ENCODE measurements at regions not wholly inside any gene's neighbourhood (a gene's known extent, or its start where the extent isn't known, plus 50 kb on each side); places are given as distances from the start of the nearest gene placed in this dataset.
"Not testable (repeated sequence)": the region's sequence is repeated elsewhere in the genome, so short reads cannot be mapped to it uniquely, and the experiment has no call there.

- TF ChIP-seq, protein P1, sequence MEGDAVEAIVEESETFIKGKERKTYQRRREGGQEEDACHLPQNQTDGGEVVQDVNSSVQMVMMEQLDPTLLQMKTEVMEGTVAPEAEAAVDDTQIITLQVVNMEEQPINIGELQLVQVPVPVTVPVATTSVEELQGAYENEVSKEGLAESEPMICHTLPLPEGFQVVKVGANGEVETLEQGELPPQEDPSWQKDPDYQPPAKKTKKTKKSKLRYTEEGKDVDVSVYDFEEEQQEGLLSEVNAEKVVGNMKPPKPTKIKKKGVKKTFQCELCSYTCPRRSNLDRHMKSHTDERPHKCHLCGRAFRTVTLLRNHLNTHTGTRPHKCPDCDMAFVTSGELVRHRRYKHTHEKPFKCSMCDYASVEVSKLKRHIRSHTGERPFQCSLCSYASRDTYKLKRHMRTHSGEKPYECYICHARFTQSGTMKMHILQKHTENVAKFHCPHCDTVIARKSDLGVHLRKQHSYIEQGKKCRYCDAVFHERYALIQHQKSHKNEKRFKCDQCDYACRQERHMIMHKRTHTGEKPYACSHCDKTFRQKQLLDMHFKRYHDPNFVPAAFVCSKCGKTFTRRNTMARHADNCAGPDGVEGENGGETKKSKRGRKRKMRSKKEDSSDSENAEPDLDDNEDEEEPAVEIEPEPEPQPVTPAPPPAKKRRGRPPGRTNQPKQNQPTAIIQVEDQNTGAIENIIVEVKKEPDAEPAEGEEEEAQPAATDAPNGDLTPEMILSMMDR (IDR thresholded peaks at IDR 0.05; ENCODE audit: partially characterized antibody, unreplicated experiment) = no peak
- Mint-ChIP-seq H3K4me1 (ENCODE audit: low read depth, unreplicated experiment) (no peaks in the 10 kb centered on the region), H3K4me3 (ENCODE audit: unreplicated experiment) (no peak overlapping the region), H3K36me3 (ENCODE audit: unreplicated experiment) (no peaks in the 10 kb centered on the region), H3K9me3 (ENCODE audit: unreplicated experiment) (peaks cover 12% of the 10 kb centered on the region), H3K27ac (ENCODE audit: unreplicated experiment) (no peak overlapping the region), H3K27me3 (ENCODE audit: unreplicated experiment) (peaks cover 3% of the 10 kb centered on the region)
- DNase-seq = no peak
These were observed 120.1 kb downstream of the ALG10 start for GRCh38 chr12:34142430-34142829.

- H3K27ac Mint-ChIP-seq (ENCODE audit: unreplicated experiment) = no peak overlapping the region
- no peaks in the 10 kb centered on the region for H3K4me1 Mint-ChIP-seq (ENCODE audit: low read depth, unreplicated experiment)
- no peak overlapping the region for H3K4me3 Mint-ChIP-seq (ENCODE audit: unreplicated experiment)
- peaks cover 3% of the 10 kb centered on the region for H3K27me3 Mint-ChIP-seq (ENCODE audit: unreplicated experiment)
- H3K36me3 Mint-ChIP-seq (ENCODE audit: unreplicated experiment) = no peaks in the 10 kb centered on the region
- TF ChIP-seq, protein P1 (IDR thresholded peaks at IDR 0.05; ENCODE audit: partially characterized antibody, unreplicated experiment) = no peak
- peaks cover 3% of the 10 kb centered on the region for H3K9me3 Mint-ChIP-seq (ENCODE audit: unreplicated experiment)
- no peak for DNase-seq
These were observed 128.7 kb downstream of the ALG10 start for GRCh38 chr12:34151019-34151418.

GRCh38 chr12:34163443-34163842 is 141.1 kb downstream of the ALG10 start:
- no peaks in the 10 kb centered on the region for H3K36me3 Mint-ChIP-seq (ENCODE audit: unreplicated experiment)
- H3K27me3 Mint-ChIP-seq (ENCODE audit: unreplicated experiment) = peaks cover 5% of the 10 kb centered on the region
- no peak overlapping the region for H3K4me3 Mint-ChIP-seq (ENCODE audit: unreplicated experiment)
- no peaks in the 10 kb centered on the region for H3K4me1 Mint-ChIP-seq (ENCODE audit: low read depth, unreplicated experiment)
- H3K9me3 Mint-ChIP-seq (ENCODE audit: unreplicated experiment) = peaks cover 15% of the 10 kb centered on the region
- no peak for DNase-seq
- H3K27ac Mint-ChIP-seq (ENCODE audit: unreplicated experiment) = no peak overlapping the region
- TF ChIP-seq, protein P1 (IDR thresholded peaks at IDR 0.05; ENCODE audit: partially characterized antibody, unreplicated experiment) = no peak

GRCh38 chr12:34166427-34167060 is 144.2 kb downstream of the ALG10 start:
- no peaks in the 10 kb centered on the region for H3K36me3 Mint-ChIP-seq (ENCODE audit: unreplicated experiment)
- no peak overlapping the region for H3K4me3 Mint-ChIP-seq (ENCODE audit: unreplicated experiment)
- DNase-seq = no peak
- peaks cover 16% of the 10 kb centered on the region for H3K9me3 Mint-ChIP-seq (ENCODE audit: unreplicated experiment)
- H3K27ac Mint-ChIP-seq (ENCODE audit: unreplicated experiment) = no peak overlapping the region
- H3K27me3 Mint-ChIP-seq (ENCODE audit: unreplicated experiment) = peaks cover 5% of the 10 kb centered on the region
- no peaks in the 10 kb centered on the region for H3K4me1 Mint-ChIP-seq (ENCODE audit: low read depth, unreplicated experiment)
- TF ChIP-seq, protein P1 (IDR thresholded peaks at IDR 0.05; ENCODE audit: partially characterized antibody, unreplicated experiment) = no peak

GRCh38 chr12:34168507-34168906 is 146.2 kb downstream of the ALG10 start:
- not testable (repeated sequence) for H3K36me3 Mint-ChIP-seq (ENCODE audit: unreplicated experiment); H3K27ac Mint-ChIP-seq (ENCODE audit: unreplicated experiment); H3K4me1 Mint-ChIP-seq (ENCODE audit: low read depth, unreplicated experiment); H3K27me3 Mint-ChIP-seq (ENCODE audit: unreplicated experiment); DNase-seq; H3K4me3 Mint-ChIP-seq (ENCODE audit: unreplicated experiment)
- peaks cover 18% of the 10 kb centered on the region for H3K9me3 Mint-ChIP-seq (ENCODE audit: unreplicated experiment)
